Karpas-422 (cell line): ENCODE measurements at regions not wholly inside any gene's neighbourhood (a gene's known extent, or its start where the extent isn't known, plus 50 kb on each side); places are given as distances from the start of the nearest gene placed in this dataset.

Experiments
- DNase-seq: peaks from one replicate; pipeline ENCODE4 v3.0.0-alpha.2; 2015
- H2AFZ ChIP-seq: fragments of 200-600 bp; sonication (generic); 2 replicates; pipeline ENCODE4 v1.6.1; 2014; ENCODE audit warnings: antibody characterized with exemption, low read length, mixed read lengths
- H3K27ac ChIP-seq: fragments of 200-600 bp; sonication (generic); 2 replicates; pipeline ENCODE4 v1.5.1; 2014; ENCODE audit warnings: mild to moderate bottlenecking, low read length, moderate library complexity
- H3K27me3 ChIP-seq: fragments of 200-600 bp; sonication (generic); 2 replicates; pipeline ENCODE4 v1.6.1; 2014; ENCODE audit warnings: low read length, mixed read lengths
- H3K36me3 ChIP-seq: fragments of 200-600 bp; sonication (generic); 2 replicates; pipeline ENCODE4 v1.6.1; 2014; ENCODE audit warnings: low read length, mixed read lengths; ENCODE audit not compliant: insufficient read depth
- H3K4me1 ChIP-seq: fragments of 200-600 bp; sonication (generic); 2 replicates; pipeline ENCODE4 v1.6.1; 2014; ENCODE audit warnings: mild to moderate bottlenecking, low read length, mixed read lengths
- H3K4me2 ChIP-seq: fragments of 200-600 bp; sonication (generic); 2 replicates; pipeline ENCODE4 v1.6.1; 2014; ENCODE audit warnings: low read length, low read depth, mild to moderate bottlenecking; ENCODE audit not compliant: poor library complexity, severe bottlenecking
- H3K4me3 ChIP-seq: fragments of 200-600 bp; sonication (generic); 2 replicates; pipeline ENCODE4 v1.5.1; 2014; ENCODE audit warnings: mild to moderate bottlenecking, antibody characterized with exemption, low read length, mixed read lengths
- H3K79me2 ChIP-seq: fragments of 200-600 bp; sonication (generic); 2 replicates; pipeline ENCODE4 v1.6.1; 2014; ENCODE audit warnings: mild to moderate bottlenecking, low read length, mixed read lengths
- H3K9ac ChIP-seq: fragments of 200-600 bp; sonication (generic); 2 replicates; pipeline ENCODE4 v1.6.0; 2014; ENCODE audit warnings: low read length
- H3K9me2 ChIP-seq: fragments of 200-600 bp; sonication (generic), shearing (Covaris generic); replicated peaks from 2 replicates; pipeline ENCODE4 v1.6.0; 2014; ENCODE audit warnings: mild to moderate bottlenecking, low read length, moderate library complexity; ENCODE audit not compliant: insufficient read depth
- H3K9me3 ChIP-seq: fragments of 300-700, 200-600 bp; sonication (generic); 2 replicates; pipeline ENCODE4 v1.6.1; 2014; ENCODE audit warnings: low read length, mixed read lengths
- H4K20me1 ChIP-seq: fragments of 200-600 bp; sonication (generic); 2 replicates; pipeline ENCODE4 v1.6.1; 2014; ENCODE audit warnings: mild to moderate bottlenecking, antibody characterized with exemption, low read length, low read depth; ENCODE audit not compliant: insufficient read depth

DNA sequence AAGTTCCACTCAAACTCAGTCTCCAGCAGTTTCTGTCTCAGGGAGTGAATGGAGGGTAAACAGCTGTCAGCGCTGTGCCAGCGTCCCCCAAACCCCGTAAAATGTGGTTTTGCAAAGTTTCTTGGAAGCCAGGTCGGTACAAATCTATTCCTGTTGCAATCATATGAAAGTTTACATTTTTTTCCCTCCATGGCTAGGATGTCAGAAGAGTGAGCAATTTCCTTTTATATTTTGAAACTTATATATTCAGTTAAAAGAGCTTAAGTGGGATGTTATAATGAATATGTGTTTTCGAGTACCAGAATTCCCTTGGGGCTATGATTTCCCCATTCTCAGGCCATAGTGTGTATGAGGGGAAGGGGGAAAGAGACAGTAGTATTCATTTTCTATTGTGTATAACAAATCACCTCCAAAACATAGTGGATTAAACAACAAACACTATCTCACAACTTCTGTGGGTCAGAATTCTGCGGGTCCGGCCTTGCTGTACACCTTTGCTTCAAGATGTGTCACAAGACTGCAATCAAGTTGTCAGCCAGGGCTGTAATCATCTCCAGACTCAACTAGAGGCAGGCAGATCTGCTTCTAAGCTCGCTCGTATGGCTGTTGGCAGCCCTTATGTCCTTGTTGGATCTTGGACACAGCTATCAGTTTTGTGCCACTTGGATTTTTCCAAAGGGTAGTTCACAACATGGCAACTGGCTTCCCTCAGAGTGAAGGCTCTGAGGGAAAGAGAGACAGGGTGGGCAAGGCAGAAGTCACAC, 107.4 kb downstream of the SNX18 start:
- DNase-seq, result no peak
- peaks cover 9% of the 10 kb centered on the region for H3K4me1 ChIP-seq
- H3K27me3 ChIP-seq, result no peaks in the 10 kb centered on the region; the same call in 1 of the 2 replicates
- H3K9me2 ChIP-seq, result no peaks in the 10 kb centered on the region
- no peaks in the 10 kb centered on the region for H4K20me1 ChIP-seq
- no peak overlapping the region for H3K9ac ChIP-seq
- H3K79me2 ChIP-seq, result no peaks in the 10 kb centered on the region
- no peak overlapping the region for H3K4me3 ChIP-seq
- H2AFZ ChIP-seq, result no peak overlapping the region
- no peak overlapping the region for H3K4me2 ChIP-seq
- no peak overlapping the region for H3K27ac ChIP-seq
- no peaks in the 10 kb centered on the region for H3K36me3 ChIP-seq
- H3K9me3 ChIP-seq, result no peaks in the 10 kb centered on the region

DNA sequence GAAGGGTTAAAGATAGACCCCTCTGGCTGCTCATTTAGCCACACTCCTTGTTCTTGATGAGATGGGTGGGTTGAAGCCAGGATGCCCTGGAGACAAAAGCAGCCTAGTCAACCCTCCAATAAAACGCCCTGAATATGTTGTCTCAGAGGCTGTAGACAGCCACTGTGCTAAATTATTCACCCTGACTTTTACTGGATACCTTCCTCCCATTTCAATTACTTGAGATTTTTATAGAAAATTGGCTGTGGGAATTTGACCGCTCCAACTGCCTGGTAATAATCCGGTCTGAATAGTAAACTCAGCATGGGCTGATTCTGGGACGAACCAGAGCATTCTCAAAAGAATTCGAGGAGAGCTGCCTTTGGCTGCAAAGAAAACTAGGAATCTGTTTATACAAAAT, 104.2 kb downstream of the SNX18 start:
- Histone ChIP-seq H3K9ac (no peak overlapping the region), H3K36me3 (no peaks in the 10 kb centered on the region), H4K20me1 (no peaks in the 10 kb centered on the region), H2AFZ (no peak overlapping the region), H3K9me3 (no peaks in the 10 kb centered on the region), H3K4me3 (no peak overlapping the region), H3K9me2 (no peaks in the 10 kb centered on the region), H3K27me3 (no peaks in the 10 kb centered on the region), H3K27ac (no peak overlapping the region), H3K4me2 (no peak overlapping the region), H3K4me1 (no peaks in the 10 kb centered on the region), H3K79me2 (no peaks in the 10 kb centered on the region)
- no peak for DNase-seq

DNA sequence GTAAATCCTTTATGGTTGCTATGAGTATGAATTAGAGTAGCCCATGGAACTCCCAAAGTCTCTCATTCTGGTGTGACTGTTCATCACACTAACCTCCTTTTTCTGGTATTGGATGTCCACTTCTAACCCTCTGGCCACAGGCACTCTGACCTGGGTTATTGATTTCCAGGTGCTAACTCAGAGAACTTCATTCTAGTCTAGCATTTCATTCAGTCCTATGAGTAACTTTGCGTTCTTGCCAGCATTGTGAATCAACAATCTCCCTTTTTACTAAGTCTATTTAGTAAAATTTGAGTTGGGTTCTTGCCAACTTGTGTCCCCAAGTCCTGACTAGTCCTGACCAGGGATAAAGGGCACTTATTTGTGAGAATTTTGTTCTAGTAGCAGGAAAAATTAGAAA, 103.5 kb downstream of the SNX18 start:
- DNase-seq, result no peak
- Histone ChIP-seq H3K9me3 (no peaks in the 10 kb centered on the region), H4K20me1 (no peaks in the 10 kb centered on the region), H3K4me1 (no peaks in the 10 kb centered on the region), H3K4me3 (no peak overlapping the region), H3K27ac (no peak overlapping the region), H3K4me2 (no peak overlapping the region), H2AFZ (no peak overlapping the region), H3K27me3 (no peaks in the 10 kb centered on the region), H3K79me2 (no peaks in the 10 kb centered on the region), H3K9ac (no peak overlapping the region), H3K9me2 (no peaks in the 10 kb centered on the region), H3K36me3 (no peaks in the 10 kb centered on the region)

DNA sequence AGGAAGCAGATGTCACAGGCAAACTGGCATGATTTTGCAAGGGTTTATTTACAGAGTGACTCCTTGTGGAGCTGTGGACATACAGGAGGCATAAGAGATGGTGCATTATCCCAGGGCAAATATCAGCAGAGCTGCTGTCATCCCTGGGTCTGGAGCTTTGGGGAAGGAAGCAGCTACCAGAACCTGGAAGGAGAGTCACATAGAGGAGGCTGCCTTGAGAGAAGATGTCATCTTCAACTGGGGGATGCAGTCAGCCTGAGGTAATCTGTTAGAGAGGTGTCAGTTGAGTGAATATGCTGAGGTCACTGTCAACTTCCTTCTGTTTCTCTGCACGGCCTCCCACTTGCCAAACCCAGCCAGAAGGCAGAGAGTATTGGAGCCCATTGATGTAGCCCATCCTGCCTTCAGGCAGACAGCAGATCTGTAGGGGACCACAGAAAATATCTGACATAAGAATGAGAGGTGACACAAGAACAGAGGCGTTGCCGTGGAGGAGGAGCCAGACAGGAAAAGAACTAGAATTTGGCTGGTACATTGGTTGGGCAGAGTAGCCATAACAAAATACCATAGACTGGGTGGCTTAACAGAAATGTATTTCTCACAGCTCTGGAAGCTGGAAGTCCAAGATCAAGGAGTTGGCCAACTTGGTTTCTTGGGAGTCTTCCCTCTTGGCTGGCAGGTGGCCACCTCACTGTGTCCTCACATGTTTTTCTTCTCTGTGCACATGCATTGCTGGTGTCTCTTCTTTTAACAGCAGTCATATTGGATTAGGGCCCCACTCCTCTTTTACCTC, 102.8 kb downstream of the SNX18 start:
- Histone ChIP-seq H3K9me3 (no peaks in the 10 kb centered on the region), H3K9me2 (no peaks in the 10 kb centered on the region), H2AFZ (no peak overlapping the region), H3K4me3 (no peak overlapping the region), H3K79me2 (no peaks in the 10 kb centered on the region), H4K20me1 (no peaks in the 10 kb centered on the region), H3K36me3 (no peaks in the 10 kb centered on the region), H3K9ac (no peak overlapping the region), H3K4me1 (no peaks in the 10 kb centered on the region), H3K4me2 (no peak overlapping the region), H3K27ac (no peak overlapping the region), H3K27me3 (no peaks in the 10 kb centered on the region)
- no peak for DNase-seq

DNA sequence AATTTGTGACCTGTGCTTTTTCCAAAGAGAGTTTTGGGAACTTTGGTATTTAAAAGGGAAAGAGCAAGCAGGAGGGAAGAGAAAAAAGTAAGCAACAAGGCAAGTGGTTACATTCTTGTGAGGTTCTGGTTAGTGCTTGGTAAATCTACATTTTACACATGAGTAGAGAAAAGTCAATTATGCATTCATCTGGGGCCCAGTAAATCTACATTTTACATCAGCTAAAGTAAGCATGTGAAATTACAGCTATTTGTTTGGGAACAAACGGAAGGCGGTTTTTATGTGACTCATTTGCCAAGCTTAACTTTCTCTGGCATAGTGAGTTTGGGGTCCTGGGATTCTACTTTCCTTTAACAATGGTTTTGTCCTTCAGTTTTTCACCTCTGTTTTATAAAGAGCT, 102.2 kb downstream of the SNX18 start:
- DNase-seq, result no peak
- Histone ChIP-seq H3K4me1 (no peaks in the 10 kb centered on the region), H3K4me2 (no peak overlapping the region), H3K9me2 (no peaks in the 10 kb centered on the region), H3K9ac (no peak overlapping the region), H3K27me3 (no peaks in the 10 kb centered on the region), H2AFZ (no peak overlapping the region), H3K9me3 (no peaks in the 10 kb centered on the region), H4K20me1 (no peaks in the 10 kb centered on the region), H3K79me2 (no peaks in the 10 kb centered on the region), H3K27ac (no peak overlapping the region), H3K4me3 (no peak overlapping the region), H3K36me3 (no peaks in the 10 kb centered on the region)

DNA sequence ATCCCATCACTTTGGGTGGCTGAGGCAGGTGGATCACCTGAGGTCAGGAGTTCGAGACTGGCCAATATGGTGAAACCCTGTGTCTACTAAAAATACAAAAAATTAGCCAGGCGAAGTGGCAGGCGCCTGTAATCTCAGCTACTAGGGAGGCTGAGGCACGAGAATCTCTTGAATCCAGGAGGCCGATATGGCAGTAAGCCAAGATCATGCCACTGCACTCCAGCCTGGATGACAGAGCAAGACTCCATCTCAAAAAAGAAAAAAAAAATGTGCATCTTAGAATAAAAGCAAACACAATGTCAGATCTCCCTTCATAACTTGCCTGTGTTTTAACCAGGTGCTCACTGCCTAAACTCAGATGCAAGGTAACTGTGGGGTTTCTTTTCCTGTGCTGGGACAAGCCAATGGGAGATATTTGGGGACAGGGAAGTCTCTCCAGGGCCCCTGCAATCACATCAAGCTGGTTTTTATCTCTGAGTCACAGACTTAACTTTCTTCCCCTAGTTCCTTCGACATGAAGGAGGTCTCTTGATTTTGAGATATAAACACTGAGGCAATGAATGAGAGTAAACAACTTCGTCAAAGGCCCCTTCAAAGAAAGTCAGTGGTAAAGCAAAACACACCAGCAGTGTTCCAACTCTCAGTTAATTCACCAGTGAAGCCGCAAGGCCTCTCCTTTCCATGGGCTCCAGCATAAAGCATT, 99.1 kb downstream of the SNX18 start:
- Histone ChIP-seq H3K27ac (no peak overlapping the region), H3K9me2 (no peaks in the 10 kb centered on the region), H3K79me2 (no peaks in the 10 kb centered on the region), H3K4me1 (no peaks in the 10 kb centered on the region), H4K20me1 (no peaks in the 10 kb centered on the region), H3K9ac (no peak overlapping the region), H3K36me3 (no peaks in the 10 kb centered on the region), H3K4me2 (no peak overlapping the region), H3K27me3 (no peaks in the 10 kb centered on the region), H3K4me3 (no peak overlapping the region), H2AFZ (no peak overlapping the region), H3K9me3 (no peaks in the 10 kb centered on the region)
- no peak for DNase-seq

DNA sequence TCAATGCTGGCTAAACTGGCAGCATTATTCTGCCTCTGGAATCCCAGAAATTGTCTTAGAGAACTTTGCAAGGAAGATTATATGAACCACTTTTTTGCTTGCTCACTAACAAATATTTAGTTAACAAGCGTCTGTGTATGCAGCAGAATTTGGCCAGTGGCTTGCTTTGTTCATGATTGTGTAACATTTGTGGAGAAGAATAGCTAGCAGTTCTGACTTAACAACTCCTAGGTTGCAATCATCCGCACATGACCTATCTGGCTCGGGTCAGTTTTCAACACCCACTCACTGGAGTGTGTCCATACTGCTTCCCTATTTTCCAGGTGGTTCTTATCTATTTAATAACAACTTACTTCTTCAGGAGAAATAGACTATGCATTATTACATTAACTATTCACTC, 98.5 kb downstream of the SNX18 start:
- H3K9me2 ChIP-seq, result no peaks in the 10 kb centered on the region
- no peaks in the 10 kb centered on the region for H3K4me1 ChIP-seq
- H3K9ac ChIP-seq, result no peak overlapping the region
- no peak overlapping the region for H2AFZ ChIP-seq
- H3K36me3 ChIP-seq, result no peaks in the 10 kb centered on the region
- no peaks in the 10 kb centered on the region for H3K9me3 ChIP-seq
- no peak overlapping the region for H3K4me3 ChIP-seq
- no peak overlapping the region for H3K27ac ChIP-seq
- DNase-seq, result no peak
- H3K79me2 ChIP-seq, result no peaks in the 10 kb centered on the region
- no peaks in the 10 kb centered on the region for H3K27me3 ChIP-seq
- no peaks in the 10 kb centered on the region for H4K20me1 ChIP-seq
- no peak overlapping the region for H3K4me2 ChIP-seq

DNA sequence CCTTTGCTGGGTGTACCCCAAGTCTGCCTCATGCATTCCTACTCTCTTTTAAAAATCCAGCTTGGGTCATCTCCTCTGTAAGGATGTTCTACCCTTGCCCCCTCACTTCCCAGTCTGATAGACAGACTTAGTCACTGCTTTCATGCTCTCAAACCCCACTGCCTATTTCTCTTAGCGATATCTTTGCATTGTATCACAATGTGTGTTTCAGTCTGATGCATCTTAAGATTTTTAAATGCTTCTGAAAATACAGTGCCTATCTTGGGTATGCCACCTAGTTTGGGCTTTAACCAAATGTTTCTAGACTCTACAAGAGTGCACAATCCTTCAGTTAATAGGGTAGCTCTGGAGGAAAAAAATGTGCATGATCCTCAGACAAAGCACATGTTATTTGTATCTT, 97.8 kb downstream of the SNX18 start:
- no peaks in the 10 kb centered on the region for H3K79me2 ChIP-seq
- no peaks in the 10 kb centered on the region for H3K36me3 ChIP-seq
- H3K4me1 ChIP-seq, result no peaks in the 10 kb centered on the region
- H3K9me3 ChIP-seq, result no peaks in the 10 kb centered on the region
- H3K9ac ChIP-seq, result no peak overlapping the region
- DNase-seq, result no peak
- H3K4me3 ChIP-seq, result no peak overlapping the region
- no peaks in the 10 kb centered on the region for H3K9me2 ChIP-seq
- no peaks in the 10 kb centered on the region for H3K27me3 ChIP-seq
- no peak overlapping the region for H3K27ac ChIP-seq
- no peak overlapping the region for H3K4me2 ChIP-seq
- no peak overlapping the region for H2AFZ ChIP-seq
- no peaks in the 10 kb centered on the region for H4K20me1 ChIP-seq
